GM21423 (cell line): ENCODE measurements at regions not wholly inside any gene's neighbourhood (a gene's known extent, or its start where the extent isn't known, plus 50 kb on each side); places are given as distances from the start of the nearest gene placed in this dataset.

ENCODE experiments used
- ATAC-seq: cut with Tn5 transposase; IDR thresholded peaks from one replicate; pipeline ENCODE4 v1.9.1; 2021; ENCODE audit warnings: mild to moderate bottlenecking, moderate library complexity; ENCODE audit not compliant: unreplicated experiment

DNA sequence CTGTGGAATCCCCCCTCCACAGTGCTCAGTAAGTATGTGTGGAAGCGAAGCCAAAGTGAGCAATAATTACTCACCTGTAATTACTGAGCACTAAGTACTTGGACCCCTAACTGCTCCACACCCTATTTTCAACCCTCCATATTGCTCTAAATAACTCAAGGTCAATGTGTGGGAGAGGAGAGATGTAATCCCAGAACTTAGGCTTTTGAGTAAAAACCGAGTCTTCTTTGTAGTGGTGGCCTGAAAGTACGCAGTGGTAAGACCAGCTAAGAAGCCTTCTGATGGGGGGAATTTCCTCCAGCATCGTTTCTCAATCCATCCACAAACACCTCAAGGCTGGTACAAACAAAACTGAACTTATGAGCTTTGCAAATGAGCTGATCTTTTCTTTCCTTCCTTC, 551.6 kb downstream of the ZEB2 start:
- no peak for ATAC-seq

DNA sequence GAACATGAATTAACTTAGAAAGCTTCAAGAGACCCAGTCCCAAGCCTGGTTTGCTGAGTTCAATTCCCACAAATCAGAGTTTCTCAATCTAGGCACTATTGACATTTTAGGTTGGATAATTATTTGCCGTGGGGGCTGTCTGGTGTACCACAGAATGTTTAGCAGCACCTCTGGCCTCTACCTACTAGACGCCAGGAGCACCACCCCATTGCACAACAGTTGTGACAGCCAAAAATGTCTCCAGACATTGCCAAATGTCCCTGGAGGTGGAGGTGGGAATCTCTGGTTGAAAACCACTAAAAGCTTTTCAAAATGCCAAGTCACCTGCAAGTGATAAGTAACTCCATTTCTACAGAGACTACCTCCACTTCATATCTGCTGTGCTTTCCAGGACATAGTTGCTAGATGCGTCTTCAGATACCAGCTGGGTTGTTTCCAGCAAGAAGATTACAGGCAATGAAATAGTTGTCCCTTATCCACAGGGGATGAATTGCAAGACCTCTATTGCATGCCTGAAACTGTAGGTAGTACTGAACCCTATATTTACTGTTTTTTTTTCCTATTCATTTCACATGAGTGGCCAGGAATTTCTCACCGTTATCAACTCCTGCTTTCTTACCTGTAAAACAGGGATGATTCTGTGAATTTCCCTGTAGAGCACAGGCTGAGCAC, 554.3 kb downstream of the ZEB2 start:
- no peak for ATAC-seq

DNA sequence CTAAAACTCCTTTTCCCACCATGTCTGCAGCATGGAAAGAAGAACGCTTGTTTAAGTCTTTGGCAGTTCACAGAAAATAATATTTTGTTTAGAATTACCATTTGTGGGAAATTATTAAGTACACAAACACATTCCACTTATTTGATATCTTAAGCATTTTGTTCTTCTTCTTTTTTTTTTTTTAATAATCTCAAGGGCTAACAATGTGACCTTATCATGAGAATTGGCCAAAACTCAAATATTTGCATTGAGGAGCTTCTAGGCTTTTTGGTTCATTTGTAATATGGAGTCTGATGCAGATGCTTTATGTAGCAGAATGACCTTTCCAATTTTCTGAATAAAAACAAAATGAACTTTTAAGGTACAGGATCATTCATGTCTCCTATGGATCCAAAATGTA, 555.0 kb downstream of the ZEB2 start:
- no peak for ATAC-seq

DNA sequence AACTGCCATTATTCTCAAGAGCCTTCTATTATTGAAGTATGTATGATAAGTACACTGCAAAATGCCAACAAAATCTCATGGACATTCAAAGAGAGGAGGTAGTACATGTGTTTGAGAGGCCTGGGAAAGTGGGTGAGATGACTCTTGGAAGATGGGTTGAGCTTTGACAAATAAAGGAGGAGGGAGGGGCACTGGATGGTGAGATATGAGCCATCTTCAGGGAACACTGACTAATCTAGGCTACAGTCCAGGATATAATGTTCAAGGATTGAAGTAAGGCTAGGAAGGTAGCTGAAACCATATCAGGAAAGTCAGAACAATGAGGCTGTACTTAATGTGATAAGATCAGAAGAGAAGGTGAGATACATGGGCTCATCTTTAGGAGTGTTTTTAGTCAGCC, 559.7 kb downstream of the ZEB2 start:
- ATAC-seq, result no peak

DNA sequence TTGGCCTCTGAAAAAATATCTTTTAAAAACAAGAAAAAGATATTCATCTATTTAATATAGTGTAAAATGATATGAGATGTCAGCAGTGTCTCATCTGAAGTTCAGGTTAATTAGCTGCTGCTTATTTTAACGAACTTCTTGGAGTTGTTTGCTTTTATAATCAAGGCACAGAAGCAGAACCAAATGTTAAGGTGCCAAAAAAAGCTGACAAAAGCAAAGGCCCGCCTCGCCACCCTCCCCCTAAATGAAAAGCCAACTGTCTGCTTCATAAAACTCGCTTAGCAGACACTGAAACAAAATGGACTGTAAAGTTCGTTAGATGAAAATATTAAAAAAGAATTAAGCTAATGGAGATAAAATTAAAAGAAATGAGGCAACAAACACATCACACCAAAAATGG, 562.6 kb downstream of the ZEB2 start:
- no peak for ATAC-seq

DNA sequence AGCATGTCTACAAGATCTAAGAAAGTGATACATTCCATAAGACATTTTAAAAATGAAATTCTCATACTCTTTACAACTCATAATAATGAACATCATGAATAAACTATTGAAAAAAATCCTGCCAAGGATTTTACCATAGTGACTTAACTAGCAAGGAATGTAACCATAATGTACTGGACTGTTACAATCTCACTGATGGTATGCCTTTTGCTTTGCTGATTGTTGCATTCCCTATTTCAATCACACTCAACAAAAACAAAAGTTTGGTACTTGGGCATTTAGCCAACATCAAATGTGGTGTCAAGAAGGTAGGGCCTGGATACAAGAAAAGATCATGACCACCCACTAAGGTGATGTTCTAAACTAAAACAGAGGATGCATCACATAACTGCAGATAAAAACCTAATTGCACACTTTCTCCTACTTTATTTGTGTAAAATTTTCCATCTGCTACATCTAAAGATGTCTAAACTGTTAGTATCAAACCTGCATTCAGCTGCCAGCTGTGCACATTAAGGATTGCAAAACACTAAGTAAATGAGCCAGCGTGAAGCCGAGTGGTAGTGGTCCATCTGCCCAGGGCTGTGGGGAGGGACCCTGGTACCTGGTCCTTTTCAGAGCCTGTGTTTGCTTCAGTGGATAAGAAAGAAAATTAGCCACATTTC, 564.4 kb downstream of the ZEB2 start:
- ATAC-seq, result no peak

DNA sequence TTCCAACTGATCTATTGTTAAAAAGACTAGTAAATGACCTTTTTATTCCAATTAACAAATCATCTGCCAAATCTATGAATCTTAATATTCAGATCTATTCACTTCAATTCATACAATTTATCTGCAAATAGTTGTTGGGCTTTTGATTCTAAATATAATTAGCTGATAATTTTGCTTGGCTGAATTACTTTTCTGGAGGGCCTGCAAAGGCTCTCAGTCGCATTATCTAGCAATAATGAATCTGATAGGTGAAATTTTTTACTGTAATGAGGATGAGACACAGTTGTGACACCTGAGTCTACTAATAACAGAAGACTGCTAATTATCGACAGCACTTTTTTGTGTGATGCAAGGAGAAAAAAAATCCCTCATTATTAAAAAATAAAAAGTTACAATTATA, 565.1 kb downstream of the ZEB2 start:
- no peak for ATAC-seq

DNA sequence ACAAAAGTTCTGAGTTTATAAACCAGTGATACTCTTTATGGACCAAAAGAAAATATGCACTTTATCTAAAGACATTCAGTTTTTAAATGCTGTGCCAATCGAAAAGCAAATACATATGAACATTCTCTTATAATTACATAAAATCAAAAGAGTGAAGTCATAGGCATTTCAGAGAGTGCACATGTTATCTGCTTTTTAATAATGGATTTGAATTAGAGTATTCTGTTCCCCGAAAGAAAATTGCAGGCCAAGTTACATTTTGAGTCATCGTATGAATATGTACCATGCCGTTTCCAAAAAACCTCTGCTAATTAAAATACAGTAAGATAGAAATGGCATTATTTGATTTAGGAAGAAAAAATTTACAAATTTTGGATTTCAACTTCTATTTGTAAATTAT, 565.7 kb downstream of the ZEB2 start:
- ATAC-seq, result no peak

DNA sequence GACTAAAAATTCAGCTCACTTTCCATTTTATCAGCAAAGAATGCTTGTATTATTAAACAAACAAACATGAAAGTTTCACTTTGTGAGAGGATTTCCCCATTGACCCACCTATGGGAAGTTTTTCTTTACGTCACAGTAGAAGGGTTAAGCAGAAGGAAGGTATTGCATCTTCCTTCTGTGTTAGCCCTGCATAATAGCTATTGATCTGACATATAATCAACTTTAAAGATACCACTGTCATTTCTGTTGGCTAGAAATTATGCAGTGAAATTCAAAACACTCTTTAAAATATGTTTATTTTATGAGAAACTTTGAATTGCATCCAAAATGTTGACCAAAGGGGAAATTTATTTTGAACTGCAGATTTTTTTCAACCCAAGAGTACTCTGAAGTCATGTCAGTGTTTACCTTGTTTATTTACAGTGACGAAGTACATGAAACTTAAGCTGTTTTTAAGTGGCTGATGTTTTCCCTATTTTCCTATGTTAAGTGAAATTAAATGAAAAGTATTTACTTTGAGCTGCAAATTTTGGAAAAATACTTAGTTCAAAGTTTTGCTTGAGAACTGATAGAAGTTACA, 566.4 kb downstream of the ZEB2 start:
- no peak for ATAC-seq

DNA sequence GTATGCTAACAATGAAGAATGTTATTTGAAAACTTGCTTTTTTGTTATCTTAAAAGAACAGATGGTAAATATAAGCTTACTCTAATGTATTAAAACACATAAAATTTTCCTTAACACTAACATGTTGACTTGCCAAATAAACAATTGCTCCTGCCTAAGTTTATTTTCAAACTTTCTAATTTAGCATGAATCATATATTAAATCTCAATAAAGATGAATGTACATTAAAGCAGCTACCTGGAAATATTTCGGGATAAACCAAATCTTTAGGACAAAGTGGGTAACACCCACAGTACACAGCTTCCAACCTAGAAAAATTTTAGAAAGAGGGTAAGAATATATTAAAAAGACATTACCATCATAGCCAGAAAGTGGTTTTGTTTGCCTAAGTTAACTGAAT, 567.4 kb downstream of the ZEB2 start:
- no peak for ATAC-seq

DNA sequence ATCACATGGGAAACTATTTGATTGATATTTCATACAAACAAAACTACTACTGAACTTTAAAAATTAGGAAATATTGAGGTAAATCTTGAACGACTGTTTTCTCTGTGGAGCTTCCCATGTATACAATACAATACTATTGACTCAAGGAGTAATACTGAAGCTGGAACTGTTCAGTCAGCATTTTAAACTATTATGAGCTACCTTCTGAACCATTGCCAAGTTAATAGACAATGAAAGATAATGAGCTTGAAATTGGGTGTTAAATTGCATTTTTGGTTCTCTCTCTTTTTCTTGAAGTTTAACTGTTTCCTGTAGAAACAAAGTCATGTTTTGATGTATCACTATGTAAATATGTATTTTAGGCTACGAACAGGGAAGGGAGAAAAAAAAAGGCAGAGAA, 569.2 kb downstream of the ZEB2 start:
- no peak for ATAC-seq

DNA sequence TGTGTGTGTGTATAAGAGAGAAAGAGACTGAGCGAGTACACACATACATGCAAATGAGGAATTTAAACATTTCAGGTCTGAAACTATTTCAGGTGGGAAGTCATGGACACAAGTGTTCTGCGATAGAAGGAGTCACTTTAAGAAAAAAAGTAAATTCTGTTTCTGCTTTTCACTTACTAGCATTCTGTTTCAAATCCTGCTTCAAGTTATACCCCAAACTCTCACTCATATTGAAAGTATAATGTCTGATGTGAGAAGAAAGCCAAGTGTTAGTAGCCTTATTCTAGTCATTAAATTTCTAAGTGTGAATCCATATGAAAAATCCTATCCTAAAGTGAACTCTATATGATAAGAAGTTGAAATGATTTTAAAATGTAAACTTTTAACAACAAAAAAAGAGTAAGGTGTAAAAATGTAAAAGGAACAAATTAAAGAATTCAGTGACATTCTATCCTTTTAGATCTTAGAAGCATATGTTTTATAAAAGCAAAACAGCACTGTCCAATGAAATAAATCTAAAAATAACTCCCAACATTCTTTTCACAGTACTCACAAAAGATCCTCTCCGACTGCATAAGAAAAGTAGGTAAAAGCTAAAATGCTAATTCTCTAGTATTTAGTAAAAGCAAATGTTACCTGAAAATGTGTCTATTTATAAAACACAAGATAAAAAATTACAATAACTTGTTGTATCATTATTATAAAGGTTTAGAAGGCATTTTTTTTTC, 570.6 kb downstream of the ZEB2 start:
- no peak for ATAC-seq

DNA sequence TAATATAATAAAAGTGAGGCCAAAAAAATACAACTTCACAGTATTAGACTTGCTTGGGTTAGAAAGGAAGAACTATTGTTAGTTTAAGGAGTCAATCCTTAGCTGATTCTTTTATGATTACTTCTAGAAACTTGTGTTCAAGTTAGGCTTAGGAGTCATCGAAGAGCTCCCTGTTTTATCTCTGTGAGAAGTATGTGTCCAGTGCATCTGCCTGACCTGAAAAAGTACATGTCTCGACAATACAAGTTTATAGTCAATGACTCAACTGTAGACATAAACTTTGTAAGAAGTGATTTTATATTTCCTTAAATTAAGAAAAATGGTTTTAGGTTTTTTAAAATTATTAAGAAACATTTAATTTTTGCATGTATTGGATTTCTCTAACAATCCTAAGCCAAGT, 571.2 kb downstream of the ZEB2 start:
- ATAC-seq, result no peak

DNA sequence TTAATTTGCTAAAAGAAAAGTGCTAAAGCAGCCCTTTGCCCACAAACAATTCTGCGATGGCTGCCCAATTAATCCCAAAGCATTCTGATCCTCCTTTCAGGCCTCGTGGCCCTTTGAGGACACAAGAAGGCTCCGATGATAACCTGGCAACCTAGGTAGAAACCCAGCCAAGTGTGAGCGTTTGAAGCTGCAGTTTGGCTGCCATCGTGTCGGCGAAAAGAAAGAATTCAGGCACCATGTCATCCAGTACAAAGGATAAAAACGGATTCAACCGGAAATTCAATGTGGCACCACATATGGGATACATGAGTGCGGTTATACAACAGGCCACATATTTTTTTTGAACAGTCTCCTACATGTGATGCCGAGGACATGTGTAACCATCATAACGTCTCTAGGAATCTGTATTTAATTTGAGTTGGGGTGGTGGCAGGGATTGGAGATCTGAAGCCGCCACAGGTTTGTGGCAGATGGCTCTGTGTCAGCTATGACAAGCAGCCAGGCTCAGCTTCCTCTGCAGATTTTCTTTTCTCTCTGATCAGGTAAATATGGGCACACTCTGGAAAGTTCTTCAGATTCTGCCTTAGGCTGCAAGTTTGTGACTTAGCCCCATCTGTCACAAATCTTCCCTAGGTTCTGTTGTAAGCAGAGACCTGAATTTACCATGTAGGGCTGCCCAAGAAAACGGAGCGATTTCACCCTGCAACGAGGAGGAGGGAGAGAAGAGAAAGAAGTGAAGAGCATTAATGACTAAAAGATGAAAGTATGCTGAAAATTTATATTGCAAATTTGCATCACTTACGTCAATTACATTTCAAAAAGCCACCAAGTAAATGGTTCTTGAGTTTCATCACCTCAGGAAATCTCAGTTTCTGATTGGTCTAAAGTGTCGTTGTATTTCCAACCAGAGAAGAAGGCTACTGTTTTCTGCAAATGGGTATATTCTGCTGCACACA, 573.2 kb downstream of the ZEB2 start:
- ATAC-seq, result no peak

DNA sequence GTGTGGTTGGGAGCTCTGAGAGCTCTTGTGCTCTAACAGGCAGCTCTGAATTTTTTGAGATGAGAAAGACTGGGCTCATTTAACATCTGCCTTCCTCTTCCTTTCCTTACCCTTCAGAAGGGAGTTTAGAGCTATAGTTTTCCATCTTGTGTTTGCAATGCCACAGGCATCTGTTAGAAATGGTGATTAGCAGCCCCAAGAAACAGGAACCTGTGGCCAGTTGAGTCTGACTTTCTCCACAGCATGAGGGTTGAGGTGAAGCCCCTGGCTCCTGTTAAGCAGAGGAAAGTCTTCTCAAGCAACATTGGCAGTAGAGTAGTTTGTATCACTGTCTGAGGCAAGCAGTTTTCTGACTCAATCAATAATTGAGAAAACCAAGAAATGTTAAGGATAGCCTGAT, 577.4 kb downstream of the ZEB2 start:
- ATAC-seq, result no peak

DNA sequence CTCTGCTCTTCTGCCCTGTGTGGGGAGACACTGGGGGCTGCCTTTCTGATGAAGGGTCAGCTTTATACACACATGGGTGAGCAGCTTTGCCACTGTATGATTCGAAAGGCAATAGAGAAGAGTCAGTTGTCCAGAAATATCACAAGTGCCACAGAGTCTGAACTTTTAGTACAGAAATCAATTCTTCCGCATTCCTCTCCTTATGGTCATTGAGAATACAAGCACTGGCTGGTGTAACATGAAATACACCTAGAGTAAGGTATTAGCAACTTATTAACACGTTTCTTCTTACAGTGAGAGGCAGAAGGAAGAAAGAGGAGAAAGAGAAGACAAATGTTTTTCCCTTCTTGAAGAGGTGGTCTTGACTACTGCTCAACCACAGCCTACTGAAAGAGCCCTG, 579.2 kb downstream of the ZEB2 start:
- no peak for ATAC-seq

DNA sequence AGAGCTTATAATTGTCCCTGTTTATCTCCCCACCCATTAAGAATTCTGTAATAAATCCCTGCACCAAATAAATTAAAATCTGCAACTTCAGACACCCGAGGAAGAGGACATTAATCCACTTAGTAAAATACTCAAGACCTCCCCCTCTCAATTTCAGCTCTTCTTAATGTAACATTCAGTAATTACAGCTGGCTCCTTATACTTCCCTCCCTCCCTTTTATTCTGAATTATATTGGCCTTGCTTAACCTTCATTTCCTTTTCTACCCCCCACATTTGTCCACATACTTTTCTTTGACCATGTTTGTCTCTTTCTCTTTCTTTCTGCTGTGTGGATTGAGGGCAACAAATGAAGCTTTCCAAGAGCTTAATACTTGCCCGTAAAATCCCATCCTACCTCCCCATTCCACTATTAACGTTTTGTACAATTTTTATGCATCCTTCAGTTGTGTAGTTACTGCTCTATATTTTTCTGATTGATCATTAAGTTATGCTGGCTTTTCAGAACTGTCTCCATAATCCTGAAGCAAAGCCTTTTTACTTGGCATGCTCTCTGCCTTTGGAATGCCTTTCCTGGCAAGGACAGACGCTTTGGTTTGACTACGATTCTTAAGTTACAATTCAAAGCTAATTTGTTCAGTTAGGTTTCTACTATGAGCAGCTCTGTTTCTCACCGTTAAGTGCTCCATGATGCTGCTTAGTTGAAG, 580.1 kb downstream of the ZEB2 start:
- no peak for ATAC-seq

DNA sequence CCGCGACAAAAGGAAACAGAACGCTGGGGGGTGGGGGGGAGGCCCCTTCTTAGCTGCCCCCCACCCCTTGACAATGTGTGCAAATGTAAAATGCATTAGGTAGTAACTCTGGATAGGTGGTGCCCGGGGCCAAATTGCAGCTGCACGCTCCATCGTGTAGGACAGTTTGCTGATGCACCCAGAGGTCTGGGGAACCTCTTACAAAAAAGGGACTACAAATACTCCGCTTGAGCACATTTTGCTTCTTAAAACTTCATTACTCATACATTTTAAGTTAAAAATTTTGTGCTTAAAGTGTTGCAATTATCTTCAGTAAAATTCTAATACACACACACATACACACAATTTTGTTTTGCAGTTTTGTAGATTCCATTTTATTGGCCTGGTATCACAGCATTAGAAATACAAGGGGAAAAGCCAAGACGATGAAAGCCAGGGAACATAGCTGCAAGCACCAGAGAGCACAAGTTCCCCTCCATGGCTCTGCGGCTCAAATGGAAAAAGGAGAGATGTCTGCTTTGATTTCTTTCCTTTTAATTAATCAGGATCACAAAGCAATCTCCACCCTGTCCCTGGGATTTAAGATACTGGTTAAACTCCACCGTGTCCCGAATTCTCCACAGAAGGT, 582.1 kb downstream of the ZEB2 start:
- peak; percentile 14 for ATAC-seq

DNA sequence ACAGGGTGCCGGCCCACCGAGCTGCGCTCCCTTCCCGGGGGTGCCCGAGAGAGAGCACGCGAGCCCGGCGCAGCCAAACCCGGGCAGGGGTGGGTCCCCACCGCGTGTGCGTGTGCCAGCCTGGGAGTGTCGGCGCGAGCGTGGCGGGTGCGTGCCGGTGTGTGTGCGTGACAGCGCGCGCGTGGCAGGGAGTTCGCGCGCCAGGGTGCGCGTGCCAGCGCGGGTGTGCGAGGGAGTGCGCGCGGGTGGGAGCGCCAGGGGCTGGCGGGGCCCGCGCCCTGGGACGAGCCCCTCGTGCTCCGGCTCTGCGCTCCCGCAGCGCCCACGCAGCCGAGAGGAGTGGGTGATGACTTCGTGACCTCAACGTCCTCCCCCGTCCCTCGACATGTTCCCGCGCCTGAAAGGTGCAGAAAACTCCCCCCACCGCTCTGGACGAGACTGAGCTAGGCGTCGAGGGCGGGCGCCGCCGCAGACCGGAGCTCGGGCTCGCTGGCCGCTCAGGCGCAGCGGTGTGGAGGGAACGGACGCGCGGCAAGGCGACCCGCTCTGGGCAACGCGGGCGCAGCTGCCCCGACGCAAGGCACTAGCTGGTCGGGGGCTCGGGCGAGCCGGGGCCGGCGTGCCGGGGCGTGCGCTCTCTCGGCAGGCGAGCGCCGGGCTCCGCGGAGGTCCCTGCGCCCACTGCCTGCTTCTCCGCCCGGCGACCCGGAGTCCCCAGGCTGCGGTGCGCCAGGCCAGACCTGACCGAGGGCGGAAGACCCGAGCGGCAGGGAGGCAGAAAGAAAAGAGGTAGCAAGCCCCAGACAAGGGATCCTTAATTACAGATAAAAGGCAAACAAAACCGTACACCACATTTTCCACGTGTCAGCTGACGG, 582.8 kb downstream of the ZEB2 start:
- ATAC-seq, result peak; percentile 64
